Smooth muscle cell (in vitro differentiated cells): ENCODE measurements at regions not wholly inside any gene's neighbourhood (a gene's known extent, or its start where the extent isn't known, plus 50 kb on each side); places are given as distances from the start of the nearest gene placed in this dataset.

Experiments used
- DNase-seq: peaks from one replicate; lab custom pipeline; 2025; ENCODE audit not compliant: unreplicated experiment; lab: John Stamatoyannopoulos, UW
- H2AFZ ChIP-seq: fragments of 200-600 bp; sonication (generic); 2 replicates; pipeline ENCODE4 v1.6.0; 2016; ENCODE audit warnings: antibody characterized with exemption, low read depth, mild to moderate bottlenecking
- H3F3A ChIP-seq: fragments of 200-600 bp; sonication (generic); 2 replicates; pipeline ENCODE4 v1.6.0; 2017; ENCODE audit warnings: antibody characterized with exemption, low read depth
- H3K27ac ChIP-seq: fragments of 200-600 bp; sonication (generic); 2 replicates; pipeline ENCODE4 v1.5.1; 2016; ENCODE audit warnings: low read depth, mild to moderate bottlenecking
- H3K27me3 ChIP-seq: fragments of 200-600 bp; sonication (generic); 2 replicates; pipeline ENCODE4 v1.6.1; 2016; ENCODE audit warnings: low read depth, mild to moderate bottlenecking
- H3K36me3 ChIP-seq: fragments of 200-600 bp; sonication (generic); 2 replicates; pipeline ENCODE4 v1.5.1; 2016; ENCODE audit warnings: low read depth
- H3K4me1 ChIP-seq: fragments of 200-600 bp; sonication (generic); 2 replicates; pipeline ENCODE4 v1.5.1; 2016; ENCODE audit warnings: low read depth
- H3K4me2 ChIP-seq: fragments of 200-600 bp; sonication (generic); 2 replicates; pipeline ENCODE4 v1.6.0; 2016; ENCODE audit warnings: mild to moderate bottlenecking
- H3K4me3 ChIP-seq: fragments of 200-600 bp; sonication (generic); 2 replicates; pipeline ENCODE4 v1.5.1; 2016; ENCODE audit warnings: mild to moderate bottlenecking
- H3K79me2 ChIP-seq: fragments of 200-600 bp; sonication (generic); 2 replicates; pipeline ENCODE4 v1.6.0; 2016; ENCODE audit warnings: low read depth, mild to moderate bottlenecking
- H3K9ac ChIP-seq: fragments of 200-600 bp; sonication (generic); 2 replicates; pipeline ENCODE4 v1.6.0; 2016; ENCODE audit warnings: low read depth
- H3K9me3 ChIP-seq: fragments of 200-600 bp; sonication (generic); replicated peaks from 2 replicates; pipeline ENCODE4 v1.5.1; 2016; ENCODE audit warnings: low read depth
- H4K20me1 ChIP-seq: fragments of 200-600 bp; sonication (generic); 2 replicates; pipeline ENCODE4 v1.6.0; 2016; ENCODE audit warnings: low read depth
- WGBS: methylation state at CpG from one replicate; pipeline ENCODE4 v1.1.7; 2016; ENCODE audit warnings: low lambda C conversion rate; 5-methylcytosine and 5-hydroxymethylcytosine counted together
- TF ChIP-seq, protein P1 (sequence below): fragments of 200-600 bp; sonication (generic); IDR thresholded peaks from 2 replicates; pipeline ENCODE4 v1.5.1; 2017; ENCODE audit warnings: borderline replicate concordance, mild to moderate bottlenecking, antibody characterized with exemption; ENCODE audit not compliant: insufficient read depth, poor library complexity, severe bottlenecking

DNA sequence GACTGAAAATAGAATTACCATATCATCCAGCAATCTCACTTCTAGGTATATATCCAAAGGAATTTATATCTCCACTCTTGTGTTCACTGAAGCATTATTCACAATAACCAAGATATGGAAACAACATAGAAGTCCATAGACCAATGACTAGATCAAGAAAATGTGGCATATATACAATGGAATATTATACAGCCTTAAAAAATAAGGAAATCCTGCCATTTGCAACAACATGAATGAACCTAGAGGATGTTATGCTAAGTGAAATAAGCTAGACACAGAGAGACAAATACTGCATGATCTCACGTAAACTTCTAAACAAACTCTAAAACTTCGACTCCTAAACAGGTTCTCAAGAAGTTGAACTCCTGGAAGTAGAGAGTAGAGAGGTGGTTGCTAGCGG is 254.5 kb downstream of the SKIDA1 start:
- TF ChIP-seq, protein P1, sequence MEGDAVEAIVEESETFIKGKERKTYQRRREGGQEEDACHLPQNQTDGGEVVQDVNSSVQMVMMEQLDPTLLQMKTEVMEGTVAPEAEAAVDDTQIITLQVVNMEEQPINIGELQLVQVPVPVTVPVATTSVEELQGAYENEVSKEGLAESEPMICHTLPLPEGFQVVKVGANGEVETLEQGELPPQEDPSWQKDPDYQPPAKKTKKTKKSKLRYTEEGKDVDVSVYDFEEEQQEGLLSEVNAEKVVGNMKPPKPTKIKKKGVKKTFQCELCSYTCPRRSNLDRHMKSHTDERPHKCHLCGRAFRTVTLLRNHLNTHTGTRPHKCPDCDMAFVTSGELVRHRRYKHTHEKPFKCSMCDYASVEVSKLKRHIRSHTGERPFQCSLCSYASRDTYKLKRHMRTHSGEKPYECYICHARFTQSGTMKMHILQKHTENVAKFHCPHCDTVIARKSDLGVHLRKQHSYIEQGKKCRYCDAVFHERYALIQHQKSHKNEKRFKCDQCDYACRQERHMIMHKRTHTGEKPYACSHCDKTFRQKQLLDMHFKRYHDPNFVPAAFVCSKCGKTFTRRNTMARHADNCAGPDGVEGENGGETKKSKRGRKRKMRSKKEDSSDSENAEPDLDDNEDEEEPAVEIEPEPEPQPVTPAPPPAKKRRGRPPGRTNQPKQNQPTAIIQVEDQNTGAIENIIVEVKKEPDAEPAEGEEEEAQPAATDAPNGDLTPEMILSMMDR, result no peak
- H3K36me3 ChIP-seq, result no peaks in the 10 kb centered on the region
- H3K79me2 ChIP-seq, result no peaks in the 10 kb centered on the region

DNA sequence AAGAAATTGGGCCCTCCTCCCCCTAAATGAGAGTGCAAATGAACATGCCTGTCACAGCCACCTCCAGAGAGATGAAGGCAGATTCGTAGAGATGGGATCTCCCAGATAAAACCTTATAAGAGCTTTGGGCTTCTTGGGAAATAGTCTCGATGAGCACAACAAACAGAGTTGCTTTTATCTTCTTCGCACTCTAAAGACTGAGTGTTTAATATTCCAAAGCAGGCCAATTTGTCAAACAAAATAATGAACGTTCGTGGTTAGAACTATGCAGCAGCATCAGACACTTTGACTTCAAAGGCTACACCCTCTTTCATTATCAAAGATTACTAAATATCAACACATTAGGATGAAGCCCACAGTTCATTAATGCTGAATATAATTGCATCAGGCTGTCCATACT is 256.2 kb downstream of the SKIDA1 start:
- no peaks in the 10 kb centered on the region for H3K27me3 ChIP-seq
- no peak overlapping the region for H2AFZ ChIP-seq
- WGBS, result 74% methylated on average over 5 of the region's 5 CpGs
- H3K4me1 ChIP-seq, result no peaks in the 10 kb centered on the region
- H3K27ac ChIP-seq, result no peak overlapping the region
- no peaks in the 10 kb centered on the region for H3F3A ChIP-seq
- no peaks in the 10 kb centered on the region for H4K20me1 ChIP-seq
- H3K36me3 ChIP-seq, result no peaks in the 10 kb centered on the region
- no peak overlapping the region for H3K4me3 ChIP-seq
- no peak for DNase-seq
- no peak overlapping the region for H3K4me2 ChIP-seq
- TF ChIP-seq, protein P1, result no peak
- no peak overlapping the region for H3K9ac ChIP-seq
- no peaks in the 10 kb centered on the region for H3K79me2 ChIP-seq
- H3K9me3 ChIP-seq, result no peaks in the 10 kb centered on the region

More for the DNA sequence above, 254.5 kb downstream of the SKIDA1 start:
- 65% methylated on average over 3 of the region's 3 CpGs for WGBS
- Histone ChIP-seq H4K20me1 (no peaks in the 10 kb centered on the region), H3K27me3 (no peaks in the 10 kb centered on the region), H3K4me3 (no peak overlapping the region), H3K27ac (no peak overlapping the region), H3K4me2 (no peak overlapping the region), H3K9me3 (no peaks in the 10 kb centered on the region), H3F3A (no peaks in the 10 kb centered on the region), H3K9ac (no peak overlapping the region), H3K4me1 (no peaks in the 10 kb centered on the region), H2AFZ (no peak overlapping the region)
- DNase-seq, result no peak

DNA sequence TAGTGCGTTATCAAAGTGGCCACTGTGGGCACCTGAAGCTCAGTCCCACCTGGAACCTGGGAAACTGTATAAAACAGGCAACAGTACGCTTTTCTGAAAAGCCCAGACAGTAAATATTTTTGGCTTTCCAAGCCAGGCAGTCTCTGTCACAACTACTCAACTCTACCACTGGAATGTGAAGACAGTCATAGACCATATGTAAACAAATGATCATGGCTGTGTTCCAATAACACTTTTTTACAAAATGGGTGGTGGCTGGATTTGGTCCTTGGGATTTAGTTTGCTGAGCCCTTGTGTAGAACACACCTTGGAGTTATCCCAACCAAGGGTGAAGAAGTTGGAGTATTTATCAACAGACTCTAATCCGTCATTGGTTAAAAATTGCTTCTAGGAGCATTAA is 259.9 kb downstream of the SKIDA1 start:
- no peaks in the 10 kb centered on the region for H3F3A ChIP-seq
- no peaks in the 10 kb centered on the region for H3K79me2 ChIP-seq
- no peaks in the 10 kb centered on the region for H3K9me3 ChIP-seq
- TF ChIP-seq, protein P1, result no peak
- DNase-seq, result no peak
- 68% methylated on average over 3 of the region's 3 CpGs for WGBS
- H3K4me2 ChIP-seq, result peak overlapping the region; percentile 64
- no peaks in the 10 kb centered on the region for H3K27me3 ChIP-seq
- H3K27ac ChIP-seq, result peak overlapping the region; percentile 67
- no peaks in the 10 kb centered on the region for H4K20me1 ChIP-seq
- H3K4me1 ChIP-seq, result no peaks in the 10 kb centered on the region
- H2AFZ ChIP-seq, result no peak overlapping the region
- H3K9ac ChIP-seq, result peak overlapping the region; percentile 29
- H3K4me3 ChIP-seq, result no peak overlapping the region
- H3K36me3 ChIP-seq, result no peaks in the 10 kb centered on the region

DNA sequence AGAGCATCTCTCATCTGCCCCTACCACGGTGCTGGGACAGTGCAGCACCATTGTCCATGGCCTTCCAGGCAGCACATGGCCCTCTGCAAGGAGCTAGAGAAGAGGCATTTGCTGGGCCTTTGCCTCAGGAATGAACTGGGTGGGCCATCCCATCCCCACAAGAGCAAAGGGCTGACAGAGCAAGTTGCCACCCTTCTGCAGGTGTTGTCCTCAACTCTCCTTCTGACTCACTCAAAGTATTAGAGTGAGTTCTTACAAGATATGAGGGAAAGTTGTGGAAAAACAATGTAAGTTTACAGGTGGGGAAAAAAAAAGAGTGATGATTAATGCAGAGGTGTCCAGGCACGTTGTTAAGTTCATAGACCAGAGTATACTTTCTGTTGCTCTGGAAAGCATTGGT is 261.2 kb downstream of the SKIDA1 start:
- H3K4me2 ChIP-seq, result no peak overlapping the region
- TF ChIP-seq, protein P1, result no peak
- H3K4me1 ChIP-seq, result no peaks in the 10 kb centered on the region
- no peak overlapping the region for H3K4me3 ChIP-seq
- 91% methylated on average over 2 of the region's 2 CpGs for WGBS
- H3F3A ChIP-seq, result no peaks in the 10 kb centered on the region
- no peaks in the 10 kb centered on the region for H3K9me3 ChIP-seq
- H4K20me1 ChIP-seq, result no peaks in the 10 kb centered on the region
- no peak overlapping the region for H3K27ac ChIP-seq
- no peaks in the 10 kb centered on the region for H3K36me3 ChIP-seq
- H3K79me2 ChIP-seq, result no peaks in the 10 kb centered on the region
- no peak for DNase-seq
- H3K9ac ChIP-seq, result no peak overlapping the region
- no peak overlapping the region for H2AFZ ChIP-seq
- H3K27me3 ChIP-seq, result no peaks in the 10 kb centered on the region
